ENCODE measurements at regions not wholly inside any gene's neighbourhood (a gene's known extent, or its start where the extent isn't known, plus 50 kb on each side); places are given as distances from the start of the nearest gene placed in this dataset.
"Not testable (repeated sequence)": the region's sequence is repeated elsewhere in the genome, so short reads cannot be mapped to it uniquely, and the experiment has no call there.

DNA sequence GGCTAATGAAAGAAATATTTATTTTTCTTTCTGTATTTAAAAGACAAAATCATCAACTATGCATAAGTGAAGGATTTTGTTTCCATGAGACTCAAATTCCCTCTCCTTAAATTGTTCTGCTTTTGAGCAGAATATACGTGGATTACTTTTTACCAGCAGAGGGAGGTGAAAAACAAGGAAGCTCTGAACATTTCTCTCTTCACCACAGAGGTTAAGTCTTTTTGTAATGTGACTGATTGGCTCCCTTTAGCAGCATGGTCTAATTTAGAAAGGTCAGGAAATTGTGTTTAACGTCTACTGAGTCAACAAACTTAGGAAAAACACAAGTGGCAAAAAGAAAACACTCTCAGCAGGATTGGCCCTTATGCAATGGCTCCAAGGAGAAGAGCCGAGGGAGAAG, 55.1 kb upstream of the F9 start:
- no peak for DNase-seq (ENCODE audit: low read depth in 4 of 4, low spot score in 2 of 4)

DNA sequence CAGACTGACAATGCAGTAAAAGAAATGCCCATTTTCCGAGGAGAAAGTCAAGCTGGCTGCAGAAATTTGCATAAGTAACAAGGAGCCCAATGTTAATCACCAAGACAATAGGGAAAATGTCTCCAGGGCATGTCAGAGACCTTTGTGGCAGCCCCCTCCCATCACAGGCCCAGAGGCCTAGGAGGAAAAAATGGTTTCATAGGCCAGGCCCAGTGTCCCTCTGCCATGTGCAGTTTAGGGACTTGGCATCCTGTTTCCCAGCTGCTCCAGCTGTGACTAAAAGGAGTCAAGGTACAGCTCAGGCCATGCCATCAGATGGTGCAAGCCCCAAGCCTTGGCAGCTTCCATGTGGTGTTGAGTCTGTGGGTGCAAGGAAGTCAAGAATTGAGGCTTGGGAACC, 68.6 kb upstream of the F9 start:
- not testable (repeated sequence) for DNase-seq (ENCODE audit: low read depth in 4 of 4, low spot score in 2 of 4)

DNA sequence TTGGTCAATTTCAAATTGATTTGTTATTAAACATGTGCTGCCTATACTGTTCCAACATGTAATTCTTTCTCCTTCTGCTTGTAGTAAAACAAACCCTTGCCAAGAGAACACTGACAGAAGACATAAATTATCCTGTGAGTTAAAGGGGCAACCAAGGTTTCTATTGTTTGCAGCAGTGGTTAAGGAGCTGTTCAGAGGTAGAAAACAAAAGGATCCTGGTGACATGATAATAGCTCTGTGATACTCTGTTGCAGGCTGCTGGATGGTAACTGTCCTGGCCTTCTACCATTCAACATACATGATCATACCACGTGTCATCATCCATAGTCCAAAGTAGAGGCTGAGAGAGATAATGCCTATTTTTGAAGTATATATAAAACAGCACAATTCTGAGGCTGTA, 75.8 kb upstream of the F9 start:
- DNase-seq (ENCODE audit: low read depth in 4 of 4, low spot score in 2 of 4): no peak

DNA sequence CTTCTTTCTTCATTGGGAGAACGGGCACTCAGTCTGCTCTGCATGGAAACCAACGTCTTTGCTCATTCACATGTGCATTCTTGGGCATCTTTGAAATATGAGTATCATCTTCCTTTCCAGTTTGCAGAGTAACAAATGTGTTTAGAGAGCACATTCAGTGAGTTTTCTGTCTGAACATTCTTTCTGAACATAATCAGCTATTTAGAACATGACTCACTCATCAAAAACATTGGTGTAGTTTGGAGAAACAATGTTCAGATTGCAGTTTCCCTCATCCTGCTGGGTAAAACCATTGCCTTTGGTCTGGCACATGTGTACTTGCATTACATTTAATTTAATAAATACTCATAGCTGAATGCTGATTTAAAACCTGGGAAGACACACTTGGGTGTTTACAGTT, 81.5 kb upstream of the F9 start:
- no peak for DNase-seq (ENCODE audit: low read depth in 4 of 4, low spot score in 2 of 4)

DNA sequence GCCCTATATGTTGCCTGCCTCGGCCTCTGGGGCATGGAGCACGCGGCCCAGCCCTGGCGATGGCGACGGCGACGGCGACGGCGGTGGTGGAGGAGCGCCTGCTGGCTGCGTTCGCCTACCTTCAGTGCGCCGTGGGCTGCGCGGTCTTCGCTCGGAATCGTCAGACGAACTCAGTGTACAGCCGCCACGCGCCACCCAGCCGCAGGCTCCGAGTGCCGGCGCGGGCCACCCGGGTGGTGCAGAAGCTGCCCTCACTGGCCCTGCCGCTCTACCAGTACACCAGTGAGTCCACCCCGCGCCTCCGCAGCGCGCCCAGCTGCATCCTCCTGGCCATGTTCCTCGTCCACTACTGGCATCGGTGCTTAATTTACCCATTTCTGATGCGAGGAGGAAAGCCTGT, 83.7 kb upstream of the F9 start:
- no peak for DNase-seq (ENCODE audit: low read depth in 4 of 4, low spot score in 2 of 4)

- DNase-seq (ENCODE audit: low read depth in 4 of 4, low spot score in 2 of 4): no peak
These were observed 100.6 kb upstream of the F9 start for GRCh38 chrX:139429913-139430312.

DNA sequence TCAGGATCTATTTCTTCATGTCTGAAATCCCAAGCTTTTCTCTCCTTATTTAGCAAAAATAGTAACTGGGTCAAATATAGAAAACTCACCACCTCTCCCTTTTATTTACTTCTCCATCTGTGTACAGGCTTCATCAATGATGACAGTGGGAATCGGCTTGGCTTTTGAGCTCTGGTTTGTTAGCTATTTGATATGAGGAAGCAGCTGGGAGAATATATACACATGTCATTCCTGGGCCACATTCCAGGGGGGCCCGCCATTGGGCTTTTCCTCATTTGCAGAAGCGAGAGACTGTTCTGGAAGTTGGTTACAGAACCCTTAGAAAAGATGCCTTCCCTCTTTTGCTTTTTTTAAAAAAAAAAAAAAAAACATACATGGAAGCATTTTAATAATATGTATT, 107.4 kb upstream of the F9 start:
- no peak for DNase-seq (ENCODE audit: low read depth in 4 of 4, low spot score in 2 of 4)

DNA sequence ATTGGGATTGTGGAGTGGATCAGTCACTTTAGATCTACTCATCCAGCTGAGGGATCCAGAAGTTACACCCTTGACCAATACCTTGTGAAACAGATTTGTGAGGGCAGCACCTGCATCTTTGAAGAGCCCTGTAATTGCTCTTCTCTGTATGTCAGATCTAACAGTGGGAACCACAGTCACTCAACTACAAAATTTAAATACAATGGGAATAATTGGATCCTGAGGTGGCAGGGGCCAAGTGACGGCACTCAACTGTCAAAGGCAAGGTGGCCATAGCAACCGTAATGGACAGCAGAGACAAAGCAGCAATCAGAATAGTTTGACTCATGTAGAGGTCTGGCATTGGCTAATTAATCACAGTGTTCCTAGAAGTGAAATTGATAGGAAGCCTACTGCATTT, 132.3 kb upstream of the F9 start:
- DNase-seq (ENCODE audit: low read depth in 4 of 4, low spot score in 2 of 4): not testable (repeated sequence)

GRCh38 chrX:139388254-139388653, 142.3 kb upstream of the F9 start:
- DNase-seq (ENCODE audit: low read depth in 4 of 4, low spot score in 2 of 4): no peak

DNA sequence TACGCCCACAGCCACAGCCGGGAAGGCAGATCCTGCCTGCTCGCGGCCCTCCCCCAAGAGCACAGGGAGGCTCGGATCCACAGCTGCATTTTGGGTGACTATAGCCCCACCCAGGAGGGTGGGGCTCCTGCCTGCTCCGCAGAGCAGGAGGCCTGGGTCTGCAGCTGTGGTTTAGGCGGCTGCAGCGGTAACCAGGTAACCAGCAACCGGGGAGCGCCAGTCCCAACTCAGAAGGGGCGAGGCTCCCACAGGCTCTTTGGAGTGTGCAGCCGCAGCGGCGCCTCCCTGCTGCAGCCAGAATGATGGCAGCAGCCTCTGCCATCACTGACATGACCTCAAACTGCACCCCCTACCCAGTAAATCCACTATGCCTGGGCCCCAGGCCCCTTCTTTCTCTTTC, 148.0 kb upstream of the F9 start:
- no peak for DNase-seq (ENCODE audit: low read depth in 4 of 4, low spot score in 2 of 4)

DNA sequence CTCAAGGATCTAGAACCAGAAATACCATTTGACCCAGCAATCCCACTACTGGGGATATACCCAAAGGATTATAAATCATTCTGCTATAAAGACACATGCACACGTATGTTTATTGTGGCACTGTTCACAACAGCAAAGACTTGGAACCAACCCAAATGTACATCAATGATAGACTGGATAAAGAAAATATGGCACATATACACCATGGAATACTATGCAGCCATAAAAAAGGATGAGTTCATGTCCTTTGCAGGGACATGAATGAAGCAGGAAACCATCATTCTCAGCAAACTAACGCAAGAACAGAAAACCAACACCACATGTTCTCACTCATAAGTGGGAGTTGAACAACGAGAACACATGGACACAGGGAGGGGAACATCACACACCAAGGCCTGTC, 154.0 kb upstream of the F9 start:
- DNase-seq (ENCODE audit: low read depth in 4 of 4, low spot score in 2 of 4): not testable (repeated sequence)

- no peak for DNase-seq (ENCODE audit: low read depth in 4 of 4, low spot score in 2 of 4)
These were observed 170.2 kb upstream of the F9 start for GRCh38 chrX:139360356-139360755.

- not testable (repeated sequence) for DNase-seq (ENCODE audit: low read depth in 4 of 4, low spot score in 2 of 4)
These were observed 187.9 kb upstream of the F9 start for GRCh38 chrX:139342594-139342991.

GRCh38 chrX:139341855-139342593, 188.5 kb upstream of the F9 start:
- not testable (repeated sequence) for DNase-seq (ENCODE audit: low read depth in 4 of 4, low spot score in 2 of 4)

DNA sequence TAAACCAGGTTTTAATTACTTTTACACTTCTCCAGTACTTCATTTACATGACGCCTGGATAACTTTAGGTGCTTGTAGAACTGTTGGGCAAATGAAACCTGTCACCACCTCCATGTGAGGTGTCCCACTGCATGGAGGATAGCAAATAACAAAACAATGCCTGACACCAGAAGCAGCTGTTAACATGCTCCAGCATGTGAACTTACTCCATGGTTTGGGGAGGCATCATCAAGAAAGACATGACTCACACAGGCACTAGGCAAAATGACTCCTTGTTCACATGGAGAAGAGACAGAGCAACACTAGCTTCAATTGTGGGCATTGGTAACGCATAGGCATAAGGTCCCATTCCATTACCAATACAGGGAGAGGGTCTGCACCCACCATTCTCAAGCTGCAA, 198.1 kb upstream of the F9 start:
- no peak for DNase-seq (ENCODE audit: low read depth in 4 of 4, low spot score in 2 of 4)

DNA sequence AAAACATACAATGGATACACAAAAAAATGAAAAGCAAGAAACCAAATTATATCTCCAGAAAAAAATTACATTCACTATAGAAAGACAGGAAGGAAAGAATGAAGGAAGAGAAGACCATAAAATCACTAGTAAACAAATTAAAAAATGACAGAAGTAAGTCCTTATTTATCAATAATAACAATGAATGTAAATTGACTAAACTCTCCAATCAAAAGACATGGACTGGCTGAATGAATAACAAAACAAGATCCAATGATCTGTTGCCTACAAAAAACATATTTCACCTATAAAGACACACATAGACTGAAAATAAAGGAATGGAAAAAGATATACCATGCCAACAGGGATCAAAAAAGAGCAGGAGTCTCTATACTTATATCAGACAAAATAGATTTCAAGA, 203.2 kb upstream of the F9 start:
- no peak for DNase-seq (ENCODE audit: low read depth in 4 of 4, low spot score in 2 of 4)

DNA sequence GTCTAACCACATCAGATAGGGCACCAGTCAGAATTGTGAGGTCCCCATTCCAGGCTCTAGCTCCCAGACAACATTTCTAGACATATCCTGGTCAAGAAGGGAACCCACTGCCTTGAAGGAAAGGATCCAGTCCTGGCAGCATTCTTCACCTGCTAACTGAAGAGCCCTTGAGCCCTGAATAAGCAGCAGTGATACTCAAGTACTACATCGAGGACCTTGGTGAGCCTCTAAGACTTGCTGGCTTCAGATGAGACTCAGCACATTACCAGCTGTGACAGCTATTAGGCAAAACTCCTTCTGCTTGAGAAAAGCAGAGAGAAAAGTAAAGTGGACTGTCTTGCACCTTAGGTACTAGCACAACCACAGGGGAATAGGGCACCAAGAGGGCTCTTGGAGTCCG, 205.8 kb upstream of the F9 start:
- DNase-seq (ENCODE audit: low read depth in 4 of 4, low spot score in 2 of 4): no peak

- not testable (repeated sequence) for DNase-seq (ENCODE audit: low read depth in 4 of 4, low spot score in 2 of 4)
These were observed 209.7 kb upstream of the F9 start for GRCh38 chrX:139320661-139321354.

- DNase-seq (ENCODE audit: low read depth in 4 of 4, low spot score in 2 of 4): not testable (repeated sequence)
These were observed 223.9 kb upstream of the F9 start for GRCh38 chrX:139306675-139307074.

- no peak for DNase-seq (ENCODE audit: low read depth in 4 of 4, low spot score in 2 of 4)
These were observed 226.1 kb upstream of the F9 start for GRCh38 chrX:139304471-139304870.

DNA sequence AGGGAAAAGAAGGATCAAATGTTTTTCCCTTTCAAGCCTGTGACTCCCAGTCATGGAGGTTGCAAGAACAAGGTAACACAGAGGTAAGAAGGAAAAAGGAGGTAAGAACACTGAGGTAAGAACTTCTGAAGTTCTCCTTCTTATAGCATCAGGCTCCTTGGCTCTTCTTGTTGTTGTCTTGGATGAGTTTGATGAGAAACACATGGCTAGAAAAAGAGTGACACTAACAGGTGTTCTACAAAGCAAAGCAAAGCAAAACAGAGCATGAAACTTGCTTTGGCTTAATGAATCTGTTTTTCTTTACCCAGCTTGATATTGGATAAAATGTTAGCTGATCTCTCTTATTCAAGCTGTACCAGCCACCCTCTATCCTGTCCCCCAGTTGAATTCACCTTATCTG, 231.2 kb upstream of the F9 start:
- no peak for DNase-seq (ENCODE audit: low read depth in 4 of 4, low spot score in 2 of 4)

DNA sequence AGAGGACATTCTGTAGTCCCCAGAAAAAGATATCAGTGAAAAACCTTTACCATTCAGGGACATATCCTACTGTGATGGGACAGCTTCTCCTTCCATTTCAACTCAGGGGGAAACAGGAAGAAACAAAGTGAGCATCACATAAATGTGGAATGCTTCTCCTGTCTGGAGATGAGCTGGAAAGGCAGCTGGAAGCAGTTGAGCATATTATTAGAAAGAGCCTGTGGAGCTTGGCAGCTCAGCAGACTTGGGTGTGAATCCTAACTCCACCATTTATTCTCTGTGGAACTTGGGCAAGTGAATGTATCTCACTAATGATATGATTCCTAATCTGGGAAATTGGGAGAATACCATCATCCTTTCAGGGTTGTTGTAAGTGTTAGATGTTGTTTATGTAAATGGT, 232.1 kb upstream of the F9 start:
- no peak for DNase-seq (ENCODE audit: low read depth in 4 of 4, low spot score in 2 of 4)
